Hepatocyte (in vitro differentiated cells): ENCODE measurements at regions not wholly inside any gene's neighbourhood (a gene's known extent, or its start where the extent isn't known, plus 50 kb on each side); places are given as distances from the start of the nearest gene placed in this dataset.

Experiments
- CTCF ChIP-seq: fragments of 200-600 bp; sonication (generic); IDR thresholded peaks from 2 replicates; pipeline ENCODE4 v1.5.1; 2016; ENCODE audit warnings: antibody characterized with exemption, mild to moderate bottlenecking; ENCODE audit not compliant: poor library complexity
- EZH2phosphoT487 ChIP-seq: fragments of 200-600 bp; sonication (generic); IDR thresholded peaks from one replicate; pipeline ENCODE4 v1.6.1; 2018; ENCODE audit warnings: antibody characterized with exemption, mild to moderate bottlenecking, low read depth, moderate library complexity; ENCODE audit not compliant: unreplicated experiment, severe bottlenecking

GRCh38 chr21:17348849-17349248 is 164.0 kb upstream of the CXADR start:
- TF ChIP-seq CTCF (no peak), EZH2phosphoT487 (no peak)
